ENCODE measurements at regions not wholly inside any gene's neighbourhood (a gene's known extent, or its start where the extent isn't known, plus 50 kb on each side); places are given as distances from the start of the nearest gene placed in this dataset.

GRCh38 chr3:156763931-156764720, 62.0 kb upstream of the LEKR1 start:
- TF ChIP-seq, protein P1, sequence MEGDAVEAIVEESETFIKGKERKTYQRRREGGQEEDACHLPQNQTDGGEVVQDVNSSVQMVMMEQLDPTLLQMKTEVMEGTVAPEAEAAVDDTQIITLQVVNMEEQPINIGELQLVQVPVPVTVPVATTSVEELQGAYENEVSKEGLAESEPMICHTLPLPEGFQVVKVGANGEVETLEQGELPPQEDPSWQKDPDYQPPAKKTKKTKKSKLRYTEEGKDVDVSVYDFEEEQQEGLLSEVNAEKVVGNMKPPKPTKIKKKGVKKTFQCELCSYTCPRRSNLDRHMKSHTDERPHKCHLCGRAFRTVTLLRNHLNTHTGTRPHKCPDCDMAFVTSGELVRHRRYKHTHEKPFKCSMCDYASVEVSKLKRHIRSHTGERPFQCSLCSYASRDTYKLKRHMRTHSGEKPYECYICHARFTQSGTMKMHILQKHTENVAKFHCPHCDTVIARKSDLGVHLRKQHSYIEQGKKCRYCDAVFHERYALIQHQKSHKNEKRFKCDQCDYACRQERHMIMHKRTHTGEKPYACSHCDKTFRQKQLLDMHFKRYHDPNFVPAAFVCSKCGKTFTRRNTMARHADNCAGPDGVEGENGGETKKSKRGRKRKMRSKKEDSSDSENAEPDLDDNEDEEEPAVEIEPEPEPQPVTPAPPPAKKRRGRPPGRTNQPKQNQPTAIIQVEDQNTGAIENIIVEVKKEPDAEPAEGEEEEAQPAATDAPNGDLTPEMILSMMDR (IDR thresholded peaks at IDR 0.05) = no peak
- no peak for TF ChIP-seq POLR2A (IDR thresholded peaks at IDR 0.05)

Measured in body of pancreas (tissue), 4 donors.